Spinal cord (tissue), 9 donors: ENCODE measurements at regions not wholly inside any gene's neighbourhood (a gene's known extent, or its start where the extent isn't known, plus 50 kb on each side); places are given as distances from the start of the nearest gene placed in this dataset.

Source experiments
- DNase-seq, 6 donors: peaks; one replicate each; pipeline versions ENCODE4 v3.0.0 to v3.0.0-alpha.2; 2013 to 2015; ENCODE audit warnings: low spot score in 6 of 6, low read depth in 4 of 6
- H3K27ac ChIP-seq: one replicate; pipeline ENCODE4 v1.5.1; 2013; ENCODE audit warnings: low read depth, low read length, control low read depth
- H3K27me3 ChIP-seq: one replicate; pipeline ENCODE4 v1.6.1; 2013; ENCODE audit warnings: low read length; ENCODE audit not compliant: control insufficient read depth, insufficient read depth
- H3K36me3 ChIP-seq: one replicate; pipeline ENCODE4 v1.6.1; 2013; ENCODE audit warnings: low read length; ENCODE audit not compliant: control insufficient read depth, insufficient read depth
- H3K4me1 ChIP-seq: one replicate; pipeline ENCODE4 v1.6.1; 2013; ENCODE audit warnings: low read length; ENCODE audit not compliant: control insufficient read depth, insufficient read depth
- H3K4me3 ChIP-seq: one replicate; pipeline ENCODE4 v1.5.1; 2013; ENCODE audit warnings: low read depth, low read length, control low read depth
- H3K9me3 ChIP-seq: one replicate; pipeline ENCODE4 v1.6.1; 2013; ENCODE audit warnings: low read length; ENCODE audit not compliant: control insufficient read depth, insufficient read depth
- WGBS: methylation state at CpG from one replicate; pipeline ENCODE4 v1.1.5; 2013; ENCODE audit warnings: missing lambda C conversion rate; ENCODE audit not compliant: insufficient coverage; 5-methylcytosine and 5-hydroxymethylcytosine counted together
- donor health status: healthy.

GRCh38 chr7:25312968-25313367 is 84.7 kb upstream of the NPVF start:
- H3K27ac ChIP-seq: no peak overlapping the region
- H3K4me1 ChIP-seq: peaks cover 7% of the 10 kb centered on the region
- H3K36me3 ChIP-seq: no peaks in the 10 kb centered on the region
- H3K27me3 ChIP-seq: no peaks in the 10 kb centered on the region
- WGBS: 77% methylated on average over 5 of the region's 6 CpGs
- DNase-seq: no peak
- H3K4me3 ChIP-seq: no peak overlapping the region
- no peaks in the 10 kb centered on the region for H3K9me3 ChIP-seq

GRCh38 chr7:25313526-25313925 is 85.2 kb upstream of the NPVF start:
- Histone ChIP-seq H3K9me3 (no peaks in the 10 kb centered on the region), H3K27ac (no peak overlapping the region), H3K27me3 (no peaks in the 10 kb centered on the region), H3K4me1 (peaks cover 1% of the 10 kb centered on the region), H3K36me3 (no peaks in the 10 kb centered on the region), H3K4me3 (no peak overlapping the region)
- no peak for DNase-seq
- 88% methylated on average over 1 of the region's 1 CpG for WGBS

- H3K27me3 ChIP-seq: no peaks in the 10 kb centered on the region
- H3K9me3 ChIP-seq: no peaks in the 10 kb centered on the region
- no peak overlapping the region for H3K4me3 ChIP-seq
- no peaks in the 10 kb centered on the region for H3K4me1 ChIP-seq
- no peaks in the 10 kb centered on the region for H3K36me3 ChIP-seq
- H3K27ac ChIP-seq: no peak overlapping the region
- no peak for DNase-seq
- 85% methylated on average over 5 of the region's 5 CpGs for WGBS
Measured at GRCh38 chr7:25314094-25314730, 85.9 kb upstream of the NPVF start.

- Histone ChIP-seq H3K27ac (no peak overlapping the region), H3K36me3 (no peaks in the 10 kb centered on the region), H3K4me3 (no peak overlapping the region), H3K27me3 (no peaks in the 10 kb centered on the region), H3K9me3 (no peaks in the 10 kb centered on the region), H3K4me1 (no peaks in the 10 kb centered on the region)
- 93% methylated on average over 3 of the region's 10 CpGs for WGBS
- DNase-seq: peak in 2 of 6 donors; percentile 50 to 56
Measured at GRCh38 chr7:25314731-25315267, 86.5 kb upstream of the NPVF start.

- H3K4me3 ChIP-seq: no peak overlapping the region
- H3K27ac ChIP-seq: no peak overlapping the region
- 83% methylated on average over 2 of the region's 2 CpGs for WGBS
- DNase-seq: no peak
- no peaks in the 10 kb centered on the region for H3K9me3 ChIP-seq
- peaks cover under 1% of the 10 kb centered on the region for H3K4me1 ChIP-seq
- no peaks in the 10 kb centered on the region for H3K27me3 ChIP-seq
- H3K36me3 ChIP-seq: no peaks in the 10 kb centered on the region
Measured at GRCh38 chr7:25316366-25316765, 88.1 kb upstream of the NPVF start.

GRCh38 chr7:25318047-25318446 is 89.8 kb upstream of the NPVF start:
- Histone ChIP-seq H3K27ac (no peak overlapping the region), H3K9me3 (no peaks in the 10 kb centered on the region), H3K4me1 (peaks cover 4% of the 10 kb centered on the region), H3K36me3 (no peaks in the 10 kb centered on the region), H3K27me3 (no peaks in the 10 kb centered on the region), H3K4me3 (no peak overlapping the region)
- peak in 1 of 6 donors; percentile 76 for DNase-seq
- no CpG with 5 or more reads among the region's 1 CpG for WGBS

GRCh38 chr7:25319707-25320106 is 91.4 kb upstream of the NPVF start:
- Histone ChIP-seq H3K4me3 (no peak overlapping the region), H3K27me3 (no peaks in the 10 kb centered on the region), H3K9me3 (no peaks in the 10 kb centered on the region), H3K4me1 (peaks cover 4% of the 10 kb centered on the region), H3K36me3 (no peaks in the 10 kb centered on the region), H3K27ac (no peak overlapping the region)
- no CpG with 5 or more reads among the region's 1 CpG for WGBS
- DNase-seq: no peak

GRCh38 chr7:25320791-25321190 is 92.5 kb upstream of the NPVF start:
- Histone ChIP-seq H3K27me3 (no peaks in the 10 kb centered on the region), H3K27ac (no peak overlapping the region), H3K4me1 (peaks cover 4% of the 10 kb centered on the region), H3K4me3 (no peak overlapping the region), H3K36me3 (no peaks in the 10 kb centered on the region), H3K9me3 (no peaks in the 10 kb centered on the region)
- DNase-seq: no peak
- no CpG with 5 or more reads among the region's 2 CpGs for WGBS

GRCh38 chr7:25321424-25321823 is 93.1 kb upstream of the NPVF start:
- no peaks in the 10 kb centered on the region for H3K9me3 ChIP-seq
- no peak for DNase-seq
- no peak overlapping the region for H3K27ac ChIP-seq
- 71% methylated on average over 5 of the region's 5 CpGs for WGBS
- H3K4me3 ChIP-seq: no peak overlapping the region
- H3K36me3 ChIP-seq: no peaks in the 10 kb centered on the region
- no peaks in the 10 kb centered on the region for H3K27me3 ChIP-seq
- peaks cover 4% of the 10 kb centered on the region for H3K4me1 ChIP-seq

GRCh38 chr7:25322473-25322872 is 94.2 kb upstream of the NPVF start:
- H3K27ac ChIP-seq: no peak overlapping the region
- no peaks in the 10 kb centered on the region for H3K27me3 ChIP-seq
- H3K4me3 ChIP-seq: no peak overlapping the region
- H3K9me3 ChIP-seq: no peaks in the 10 kb centered on the region
- H3K36me3 ChIP-seq: no peaks in the 10 kb centered on the region
- no peak for DNase-seq
- peaks cover 4% of the 10 kb centered on the region for H3K4me1 ChIP-seq
- WGBS: 86% methylated on average over 1 of the region's 3 CpGs
